ENCODE measurements at regions not wholly inside any gene's neighbourhood (a gene's known extent, or its start where the extent isn't known, plus 50 kb on each side); places are given as distances from the start of the nearest gene placed in this dataset.

- no peak for DNase-seq (ENCODE audit: low read depth in 2 of 2)
Measured at GRCh38 chr18:68467329-68467728, 247.6 kb downstream of the TMX3 start.

GRCh38 chr18:68466672-68467071, 248.2 kb downstream of the TMX3 start:
- no peak for DNase-seq (ENCODE audit: low read depth in 2 of 2)

- DNase-seq (ENCODE audit: low read depth in 2 of 2): no peak
Measured at GRCh38 chr18:68462766-68463165, 252.1 kb downstream of the TMX3 start.

GRCh38 chr18:68462148-68462547, 252.8 kb downstream of the TMX3 start:
- DNase-seq (ENCODE audit: low read depth in 2 of 2): no peak

- no peak for DNase-seq (ENCODE audit: low read depth in 2 of 2)
Measured at GRCh38 chr18:68461481-68462018, 253.4 kb downstream of the TMX3 start.

GRCh38 chr18:68459968-68460367, 254.9 kb downstream of the TMX3 start:
- DNase-seq (ENCODE audit: low read depth in 2 of 2): no peak

GRCh38 chr18:68456985-68457384, 257.9 kb downstream of the TMX3 start:
- no peak for DNase-seq (ENCODE audit: low read depth in 2 of 2)

- DNase-seq (ENCODE audit: low read depth in 2 of 2): no peak
Measured at GRCh38 chr18:68455229-68455603, 259.7 kb downstream of the TMX3 start.

- DNase-seq (ENCODE audit: low read depth in 2 of 2): no peak
Measured at GRCh38 chr18:68454511-68455228, 260.2 kb downstream of the TMX3 start.

GRCh38 chr18:68449292-68449691, 265.6 kb downstream of the TMX3 start:
- no peak for DNase-seq (ENCODE audit: low read depth in 2 of 2)

GRCh38 chr18:68448736-68449135, 266.2 kb downstream of the TMX3 start:
- DNase-seq (ENCODE audit: low read depth in 2 of 2): no peak

GRCh38 chr18:68447286-68447685, 267.6 kb downstream of the TMX3 start:
- no peak for DNase-seq (ENCODE audit: low read depth in 2 of 2)

GRCh38 chr18:68445668-68446426, 269.1 kb downstream of the TMX3 start:
- DNase-seq (ENCODE audit: low read depth in 2 of 2): no peak

GRCh38 chr18:68445136-68445535, 269.8 kb downstream of the TMX3 start:
- DNase-seq (ENCODE audit: low read depth in 2 of 2): no peak

GRCh38 chr18:68441241-68441640, 273.7 kb downstream of the TMX3 start:
- no peak for DNase-seq (ENCODE audit: low read depth in 2 of 2)

- no peak for DNase-seq (ENCODE audit: low read depth in 2 of 2)
Measured at GRCh38 chr18:68440433-68440832, 274.5 kb downstream of the TMX3 start.

- DNase-seq (ENCODE audit: low read depth in 2 of 2): no peak
Measured at GRCh38 chr18:68439642-68440041, 275.3 kb downstream of the TMX3 start.

- no peak for DNase-seq (ENCODE audit: low read depth in 2 of 2)
Measured at GRCh38 chr18:68438983-68439382, 275.9 kb downstream of the TMX3 start.

- no peak for DNase-seq (ENCODE audit: low read depth in 2 of 2)
Measured at GRCh38 chr18:68438536-68438935, 276.4 kb downstream of the TMX3 start.

GRCh38 chr18:68436485-68436884, 278.4 kb downstream of the TMX3 start:
- DNase-seq (ENCODE audit: low read depth in 2 of 2): no peak

GRCh38 chr18:68435581-68435980, 279.3 kb downstream of the TMX3 start:
- no peak for DNase-seq (ENCODE audit: low read depth in 2 of 2)

GRCh38 chr18:68431922-68432198, 283.0 kb downstream of the TMX3 start:
- no peak for DNase-seq (ENCODE audit: low read depth in 2 of 2)

Data from stimulated activated CD4-positive, alpha-beta T cell treated with anti-CD3 and anti-CD28 coated beads, Interleukin-4, amount 100 ng/mL, for 48 hours (primary cell).